ENCODE measurements at regions not wholly inside any gene's neighbourhood (a gene's known extent, or its start where the extent isn't known, plus 50 kb on each side); places are given as distances from the start of the nearest gene placed in this dataset.

GRCh38 chr6:134590004-134590403 lies 272.1 kb upstream of the SGK1 start:
- Histone ChIP-seq H3K9ac (ENCODE audit: low read length) (peak overlapping the region; percentile 65), H2BK120ac (ENCODE audit: low read depth, low read length) (no peak overlapping the region), H3K36me3 (ENCODE audit: control insufficient read depth in 1 of 2, insufficient read depth in 2 of 2, low read depth in 1 of 2, low read length in 2 of 2) (no peaks in the 10 kb centered on the region), H3K9me3 (ENCODE audit: control insufficient read depth, low read length) (no peaks in the 10 kb centered on the region), H4K8ac (ENCODE audit: low read length) (no peak overlapping the region), H3K23ac (ENCODE audit: low read length in 2 of 2) (no peak overlapping the region), H3K4me2 (ENCODE audit: low read length, poor library complexity, severe bottlenecking) (no peak overlapping the region), H3K4me1 (ENCODE audit: control insufficient read depth, insufficient read depth, low read depth, low read length) (peaks cover 2% of the 10 kb centered on the region), H2AFZ (ENCODE audit: low read depth, low read length) (no peak overlapping the region), H2BK5ac (ENCODE audit: low read depth, low read length, poor library complexity, severe bottlenecking) (peak overlapping the region; percentile 53), H3K4me3 (ENCODE audit: insufficient read depth in 1 of 2, low read depth in 1 of 2, low read length in 2 of 2) (no peak overlapping the region), H2AK5ac (ENCODE audit: low read length, severe bottlenecking) (no peak overlapping the region), H2BK15ac (ENCODE audit: low read depth, poor library complexity, severe bottlenecking) (no peak overlapping the region), H3K79me1 (replicated peaks; ENCODE audit: low read length, poor library complexity, severe bottlenecking) (no peaks in the 10 kb centered on the region), H3K27ac (ENCODE audit: low read length, poor library complexity, severe bottlenecking) (no peak overlapping the region), H2BK12ac (ENCODE audit: low read length in 2 of 2) (no peak overlapping the region), H3K18ac (ENCODE audit: low read depth in 1 of 2, low read length in 2 of 2) (no peak overlapping the region), H3K4ac (ENCODE audit: low read depth in 1 of 2, low read length in 2 of 2) (no peak overlapping the region), H3K14ac (ENCODE audit: low read length in 2 of 2) (no peak overlapping the region), H3K27me3 (ENCODE audit: control insufficient read depth in 1 of 2, insufficient read depth in 1 of 2, low read length in 2 of 2) (no peaks in the 10 kb centered on the region), H4K91ac (ENCODE audit: low read length) (no peak overlapping the region)
- no peak for DNase-seq
- WGBS = over 99% methylated on average over 5 of the region's 5 CpGs

- Histone ChIP-seq H3K9me3 (ENCODE audit: control insufficient read depth, low read length) (no peaks in the 10 kb centered on the region), H3K18ac (ENCODE audit: low read depth in 1 of 2, low read length in 2 of 2) (no peak overlapping the region), H3K9ac (ENCODE audit: low read length) (peak overlapping the region; percentile 65), H3K14ac (ENCODE audit: low read length in 2 of 2) (no peak overlapping the region), H3K4me1 (ENCODE audit: control insufficient read depth, insufficient read depth, low read depth, low read length) (peaks cover 2% of the 10 kb centered on the region), H3K27ac (ENCODE audit: low read length, poor library complexity, severe bottlenecking) (peak overlapping the region; percentile 9), H3K4me3 (ENCODE audit: insufficient read depth in 1 of 2, low read depth in 1 of 2, low read length in 2 of 2) (no peak overlapping the region), H3K23ac (ENCODE audit: low read length in 2 of 2) (no peak overlapping the region), H4K8ac (ENCODE audit: low read length) (no peak overlapping the region), H3K4ac (ENCODE audit: low read depth in 1 of 2, low read length in 2 of 2) (no peak overlapping the region), H2BK12ac (ENCODE audit: low read length in 2 of 2) (no peak overlapping the region), H3K36me3 (ENCODE audit: control insufficient read depth in 1 of 2, insufficient read depth in 2 of 2, low read depth in 1 of 2, low read length in 2 of 2) (no peaks in the 10 kb centered on the region), H2BK120ac (ENCODE audit: low read depth, low read length) (no peak overlapping the region), H2BK15ac (ENCODE audit: low read depth, poor library complexity, severe bottlenecking) (no peak overlapping the region), H3K4me2 (ENCODE audit: low read length, poor library complexity, severe bottlenecking) (no peak overlapping the region), H2AK5ac (ENCODE audit: low read length, severe bottlenecking) (no peak overlapping the region), H3K27me3 (ENCODE audit: control insufficient read depth in 1 of 2, insufficient read depth in 1 of 2, low read length in 2 of 2) (no peaks in the 10 kb centered on the region), H4K91ac (ENCODE audit: low read length) (no peak overlapping the region), H3K79me1 (replicated peaks; ENCODE audit: low read length, poor library complexity, severe bottlenecking) (no peaks in the 10 kb centered on the region), H2AFZ (ENCODE audit: low read depth, low read length) (no peak overlapping the region), H2BK5ac (ENCODE audit: low read depth, low read length, poor library complexity, severe bottlenecking) (no peak overlapping the region)
- peak; percentile 98 for DNase-seq
- WGBS = 6% methylated on average over 5 of the region's 5 CpGs
Measured at GRCh38 chr6:134589512-134589911, 271.6 kb upstream of the SGK1 start.

DNA sequence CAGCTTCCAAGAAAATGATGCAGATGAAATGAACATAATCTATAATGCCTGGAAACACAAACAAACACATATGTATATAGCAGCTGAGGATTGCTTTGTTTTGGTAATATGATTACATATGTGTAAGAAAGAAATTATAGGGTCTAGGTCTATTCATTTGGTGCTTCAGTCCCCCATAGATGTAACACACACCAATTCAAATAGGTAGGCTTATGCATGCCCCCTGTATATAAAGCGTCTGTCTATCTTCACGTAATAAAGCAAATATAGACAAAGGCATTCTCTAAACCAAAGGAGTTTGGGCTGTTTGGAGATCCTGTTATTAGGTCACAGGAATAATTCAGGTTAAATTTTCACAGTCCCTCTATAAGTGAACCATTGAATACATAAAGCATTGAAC lies 270.4 kb upstream of the SGK1 start:
- no CpG with 5 or more reads among the region's 2 CpGs for WGBS
- no peaks in the 10 kb centered on the region for H3K79me1 ChIP-seq (replicated peaks; ENCODE audit: low read length, poor library complexity, severe bottlenecking)
- H3K36me3 ChIP-seq (ENCODE audit: control insufficient read depth in 1 of 2, insufficient read depth in 2 of 2, low read depth in 1 of 2, low read length in 2 of 2) = no peaks in the 10 kb centered on the region
- H3K18ac ChIP-seq (ENCODE audit: low read depth in 1 of 2, low read length in 2 of 2) = no peak overlapping the region
- H3K9me3 ChIP-seq (ENCODE audit: control insufficient read depth, low read length) = no peaks in the 10 kb centered on the region
- H2BK12ac ChIP-seq (ENCODE audit: low read length in 2 of 2) = no peak overlapping the region
- H4K91ac ChIP-seq (ENCODE audit: low read length) = no peak overlapping the region
- peaks cover 2% of the 10 kb centered on the region for H3K4me1 ChIP-seq (ENCODE audit: control insufficient read depth, insufficient read depth, low read depth, low read length)
- no peak overlapping the region for H3K14ac ChIP-seq (ENCODE audit: low read length in 2 of 2)
- no peak overlapping the region for H2AFZ ChIP-seq (ENCODE audit: low read depth, low read length)
- no peak overlapping the region for H3K27ac ChIP-seq (ENCODE audit: low read length, poor library complexity, severe bottlenecking)
- H2AK5ac ChIP-seq (ENCODE audit: low read length, severe bottlenecking) = no peak overlapping the region
- H2BK15ac ChIP-seq (ENCODE audit: low read depth, poor library complexity, severe bottlenecking) = no peak overlapping the region
- H4K8ac ChIP-seq (ENCODE audit: low read length) = no peak overlapping the region
- no peak overlapping the region for H3K4me3 ChIP-seq (ENCODE audit: insufficient read depth in 1 of 2, low read depth in 1 of 2, low read length in 2 of 2)
- H3K9ac ChIP-seq (ENCODE audit: low read length) = no peak overlapping the region
- H3K27me3 ChIP-seq (ENCODE audit: control insufficient read depth in 1 of 2, insufficient read depth in 1 of 2, low read length in 2 of 2) = no peaks in the 10 kb centered on the region
- no peak for DNase-seq
- H3K4me2 ChIP-seq (ENCODE audit: low read length, poor library complexity, severe bottlenecking) = no peak overlapping the region
- H3K4ac ChIP-seq (ENCODE audit: low read depth in 1 of 2, low read length in 2 of 2) = no peak overlapping the region
- no peak overlapping the region for H2BK5ac ChIP-seq (ENCODE audit: low read depth, low read length, poor library complexity, severe bottlenecking)
- H3K23ac ChIP-seq (ENCODE audit: low read length in 2 of 2) = no peak overlapping the region
- no peak overlapping the region for H2BK120ac ChIP-seq (ENCODE audit: low read depth, low read length)

GRCh38 chr6:134585517-134585873 lies 267.6 kb upstream of the SGK1 start:
- H3K4me2 ChIP-seq (ENCODE audit: low read length, poor library complexity, severe bottlenecking) = no peak overlapping the region
- no peak overlapping the region for H4K8ac ChIP-seq (ENCODE audit: low read length)
- DNase-seq = no peak
- no peak overlapping the region for H2AK5ac ChIP-seq (ENCODE audit: low read length, severe bottlenecking)
- H3K79me1 ChIP-seq (replicated peaks; ENCODE audit: low read length, poor library complexity, severe bottlenecking) = no peaks in the 10 kb centered on the region
- no peaks in the 10 kb centered on the region for H3K27me3 ChIP-seq (ENCODE audit: control insufficient read depth in 1 of 2, insufficient read depth in 1 of 2, low read length in 2 of 2)
- H2BK5ac ChIP-seq (ENCODE audit: low read depth, low read length, poor library complexity, severe bottlenecking) = no peak overlapping the region
- no peak overlapping the region for H3K18ac ChIP-seq (ENCODE audit: low read depth in 1 of 2, low read length in 2 of 2)
- H3K23ac ChIP-seq (ENCODE audit: low read length in 2 of 2) = no peak overlapping the region
- H2BK15ac ChIP-seq (ENCODE audit: low read depth, poor library complexity, severe bottlenecking) = no peak overlapping the region
- H3K9me3 ChIP-seq (ENCODE audit: control insufficient read depth, low read length) = no peaks in the 10 kb centered on the region
- no peak overlapping the region for H4K91ac ChIP-seq (ENCODE audit: low read length)
- H2AFZ ChIP-seq (ENCODE audit: low read depth, low read length) = no peak overlapping the region
- no peak overlapping the region for H3K4me3 ChIP-seq (ENCODE audit: insufficient read depth in 1 of 2, low read depth in 1 of 2, low read length in 2 of 2)
- no peak overlapping the region for H2BK12ac ChIP-seq (ENCODE audit: low read length in 2 of 2)
- 47% methylated on average over 7 of the region's 8 CpGs for WGBS
- no peak overlapping the region for H3K14ac ChIP-seq (ENCODE audit: low read length in 2 of 2)
- H3K27ac ChIP-seq (ENCODE audit: low read length, poor library complexity, severe bottlenecking) = no peak overlapping the region
- H3K4ac ChIP-seq (ENCODE audit: low read depth in 1 of 2, low read length in 2 of 2) = no peak overlapping the region
- no peak overlapping the region for H3K9ac ChIP-seq (ENCODE audit: low read length)
- no peaks in the 10 kb centered on the region for H3K4me1 ChIP-seq (ENCODE audit: control insufficient read depth, insufficient read depth, low read depth, low read length)
- no peaks in the 10 kb centered on the region for H3K36me3 ChIP-seq (ENCODE audit: control insufficient read depth in 1 of 2, insufficient read depth in 2 of 2, low read depth in 1 of 2, low read length in 2 of 2)
- H2BK120ac ChIP-seq (ENCODE audit: low read depth, low read length) = no peak overlapping the region

Measured in mesenchymal stem cell (in vitro differentiated cells and primary cell).